Aorta (tissue), 5 donors: ENCODE measurements at regions not wholly inside any gene's neighbourhood (a gene's known extent, or its start where the extent isn't known, plus 50 kb on each side); places are given as distances from the start of the nearest gene placed in this dataset.
"Not testable (repeated sequence)": the region's sequence is repeated elsewhere in the genome, so short reads cannot be mapped to it uniquely, and the experiment has no call there.

ENCODE experiments used
- ATAC-seq: fragments of 200-7000 bp; cut with Tn5 transposase; one replicate; pipeline ENCODE4 v1.9.1; 2022; ENCODE audit warnings: moderate library complexity; ENCODE audit not compliant: low FRiP score
- DNase-seq, 2 donors: peaks; one replicate each; pipeline ENCODE4 v3.0.0-alpha.2; 2020
- H3K27ac ChIP-seq, 2 donors: one replicate each; pipeline ENCODE4 v1.5.1; 2013; ENCODE audit warnings: low read length in 2 of 2, mild to moderate bottlenecking in 2 of 2, moderate library complexity in 2 of 2, control low read depth in 1 of 2, inconsistent platforms in 1 of 2, low read depth in 1 of 2
- H3K27me3 ChIP-seq, 2 donors: one replicate each; pipeline ENCODE4 v1.6.1; 2013; ENCODE audit warnings: control low read depth in 1 of 2, low read length in 1 of 2, mild to moderate bottlenecking in 1 of 2, moderate library complexity in 1 of 2; ENCODE audit not compliant: insufficient read depth in 2 of 2, control insufficient read depth in 1 of 2
- H3K36me3 ChIP-seq, 2 donors: one replicate each; pipeline ENCODE4 v1.6.1; 2013; ENCODE audit warnings: control low read depth in 1 of 2, low read length in 1 of 2, mild to moderate bottlenecking in 1 of 2; ENCODE audit not compliant: insufficient read depth in 2 of 2, control insufficient read depth in 1 of 2
- H3K4me1 ChIP-seq, 2 donors: one replicate each; pipeline ENCODE4 v1.6.1; 2013; ENCODE audit warnings: low read length in 2 of 2, control low read depth in 1 of 2, mild to moderate bottlenecking in 1 of 2, moderate library complexity in 1 of 2; ENCODE audit not compliant: insufficient read depth in 2 of 2, control insufficient read depth in 1 of 2
- H3K4me3 ChIP-seq, 2 donors: one replicate each; pipeline ENCODE4 v1.5.1; 2013; ENCODE audit warnings: low read length in 2 of 2, control low read depth in 1 of 2, mild to moderate bottlenecking in 1 of 2
- H3K9me3 ChIP-seq: one replicate; pipeline ENCODE4 v1.6.1; 2013; ENCODE audit warnings: mild to moderate bottlenecking, low read length; ENCODE audit not compliant: control insufficient read depth
- WGBS, 2 donors: extraction: QIAGEN DNeasy Blood & Tissue Kit; methylation state at CpG; one replicate each; pipeline ENCODE4 v1.1.7; 2013; 5-methylcytosine and 5-hydroxymethylcytosine counted together
- intact Hi-C, 2 donors: fragments of 100-400 bp; cut with DNase I; formaldehyde crosslinking; loops; one replicate each; pipeline versions ENCODE4 v1.14.2 to v1.15.0; 2022
- donor health status: healthy with polysubstance abuse.
- donor health status: Bipolar disorder and iron deficiency.
- donor health status: DM: no; HTN: no; CAD: no.
- donor health status: DM: no; HTN: no; CAD: no.
- donor health status: DM: yes; HTN: yes; CAD: no.

DNA sequence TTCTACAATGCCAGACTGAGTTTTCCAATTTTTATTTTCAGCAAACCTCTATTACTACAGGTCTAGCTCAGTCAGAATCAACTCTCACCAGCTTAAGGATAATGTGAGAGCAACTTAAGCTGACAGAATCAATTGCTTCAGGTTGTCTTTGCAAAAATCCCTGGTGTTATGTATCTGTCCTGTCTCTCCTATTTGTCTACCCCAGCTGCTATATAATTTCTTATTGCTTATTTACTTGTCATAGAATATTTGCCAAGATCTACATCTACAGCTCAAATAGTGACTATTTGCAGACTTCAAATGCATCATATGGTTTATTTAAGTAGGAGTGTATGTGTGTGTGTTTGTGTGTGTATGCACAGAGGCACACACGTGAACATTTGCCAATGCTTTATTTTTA lies 54.1 kb downstream of the FOXG1 start:
- intact Hi-C loops, result no loop called here
- DNase-seq (no peak), ATAC-seq (no peak)
- Histone ChIP-seq H3K9me3 (no peaks in the 10 kb centered on the region), H3K27me3 (no peaks in the 10 kb centered on the region), H3K4me1 (no peaks in the 10 kb centered on the region), H3K27ac (no peak overlapping the region), H3K4me3 (no peak overlapping the region), H3K36me3 (no peaks in the 10 kb centered on the region)
- WGBS, 2 donors, result 62 to 68% methylated on average over 1 of the region's 1 CpG

GRCh38 chr14:28821993-28822392 lies 55.4 kb downstream of the FOXG1 start:
- no peaks in the 10 kb centered on the region for H3K27me3 ChIP-seq
- ATAC-seq, result no peak
- DNase-seq, result no peak
- no peaks in the 10 kb centered on the region for H3K36me3 ChIP-seq
- H3K9me3 ChIP-seq, result no peaks in the 10 kb centered on the region
- no peak overlapping the region for H3K4me3 ChIP-seq
- no peaks in the 10 kb centered on the region for H3K4me1 ChIP-seq
- intact Hi-C loops, result no loop called here
- H3K27ac ChIP-seq, result no peak overlapping the region

GRCh38 chr14:28823245-28823644 lies 56.7 kb downstream of the FOXG1 start:
- Histone ChIP-seq H3K27me3 (no peaks in the 10 kb centered on the region), H3K4me3 (no peak overlapping the region), H3K9me3 (no peaks in the 10 kb centered on the region), H3K36me3 (no peaks in the 10 kb centered on the region), H3K27ac (no peak overlapping the region), H3K4me1 (no peaks in the 10 kb centered on the region)
- 90 to 92% methylated on average over 1 of the region's 1 CpG for WGBS, 2 donors
- no peak for ATAC-seq
- intact Hi-C loops, result no loop called here
- no peak for DNase-seq

- H3K27me3 ChIP-seq, result no peaks in the 10 kb centered on the region
- intact Hi-C loops, result no loop called here
- no peak overlapping the region for H3K4me3 ChIP-seq
Measured at GRCh38 chr14:28830115-28830534, 63.5 kb downstream of the FOXG1 start.

GRCh38 chr14:28831126-28831525 lies 64.5 kb downstream of the FOXG1 start:
- Histone ChIP-seq H3K4me3 (no peak overlapping the region), H3K4me1 (no peaks in the 10 kb centered on the region), H3K27me3 (no peaks in the 10 kb centered on the region), H3K36me3 (no peaks in the 10 kb centered on the region), H3K9me3 (no peaks in the 10 kb centered on the region), H3K27ac (no peak overlapping the region)
- intact Hi-C loops, result no loop called here
- ATAC-seq, result no peak
- WGBS, 2 donors, result 44 to 56% methylated on average over 3 of the region's 3 CpGs
- no peak for DNase-seq

More at GRCh38 chr14:28830115-28830534, 63.5 kb downstream of the FOXG1 start:
- no peaks in the 10 kb centered on the region for H3K4me1 ChIP-seq
- 95% methylated on average over 22 of the region's 22 CpGs for WGBS, 2 donors
- ATAC-seq (no peak), DNase-seq (no peak)
- H3K27ac ChIP-seq, result no peak overlapping the region
- no peaks in the 10 kb centered on the region for H3K36me3 ChIP-seq
- H3K9me3 ChIP-seq, result no peaks in the 10 kb centered on the region

- ATAC-seq, intact Hi-C loops, H3K27me3 ChIP-seq, H3K4me3 ChIP-seq, H3K9me3 ChIP-seq, H3K27ac ChIP-seq, H3K4me1 ChIP-seq, DNase-seq, H3K36me3 ChIP-seq: not testable (repeated sequence)
- 80 to 83% methylated on average over 5 of the region's 5 CpGs for WGBS, 2 donors
Measured at GRCh38 chr14:28842569-28842968, 76.0 kb downstream of the FOXG1 start.

- no peaks in the 10 kb centered on the region for H3K27me3 ChIP-seq
- H3K36me3 ChIP-seq, result no peaks in the 10 kb centered on the region
- intact Hi-C loops, result no loop called here
- H3K9me3 ChIP-seq, result no peaks in the 10 kb centered on the region
- no peak for DNase-seq
- ATAC-seq, result no peak
- 69 to 73% methylated on average over 2 of the region's 2 CpGs for WGBS, 2 donors
- H3K4me3 ChIP-seq, result no peak overlapping the region
- no peaks in the 10 kb centered on the region for H3K4me1 ChIP-seq
- H3K27ac ChIP-seq, result no peak overlapping the region
Measured at GRCh38 chr14:28867571-28867970, 101.0 kb downstream of the FOXG1 start.

GRCh38 chr14:28870033-28870564 lies 103.5 kb downstream of the FOXG1 start:
- no peak for ATAC-seq
- H3K9me3 ChIP-seq, result no peaks in the 10 kb centered on the region
- intact Hi-C loops, result no loop called here
- no peak for DNase-seq
- H3K4me3 ChIP-seq, result no peak overlapping the region
- no peaks in the 10 kb centered on the region for H3K4me1 ChIP-seq
- WGBS, 2 donors, result 64 to 71% methylated on average over 2 of the region's 2 CpGs
- H3K27me3 ChIP-seq, result no peaks in the 10 kb centered on the region
- no peaks in the 10 kb centered on the region for H3K36me3 ChIP-seq
- H3K27ac ChIP-seq, result no peak overlapping the region

GRCh38 chr14:28875934-28876571 lies 109.5 kb downstream of the FOXG1 start:
- H3K4me1 ChIP-seq, result no peaks in the 10 kb centered on the region
- intact Hi-C loops, result no loop called here
- no peaks in the 10 kb centered on the region for H3K27me3 ChIP-seq
- DNase-seq (no peak), ATAC-seq (no peak)
- H3K36me3 ChIP-seq, result no peaks in the 10 kb centered on the region
- no peak overlapping the region for H3K4me3 ChIP-seq
- WGBS, 2 donors, result 31 to 37% methylated on average over 3 of the region's 3 CpGs
- no peaks in the 10 kb centered on the region for H3K9me3 ChIP-seq
- H3K27ac ChIP-seq, result no peak overlapping the region
